ENCODE measurements at regions not wholly inside any gene's neighbourhood (a gene's known extent, or its start where the extent isn't known, plus 50 kb on each side); places are given as distances from the start of the nearest gene placed in this dataset.

DNA sequence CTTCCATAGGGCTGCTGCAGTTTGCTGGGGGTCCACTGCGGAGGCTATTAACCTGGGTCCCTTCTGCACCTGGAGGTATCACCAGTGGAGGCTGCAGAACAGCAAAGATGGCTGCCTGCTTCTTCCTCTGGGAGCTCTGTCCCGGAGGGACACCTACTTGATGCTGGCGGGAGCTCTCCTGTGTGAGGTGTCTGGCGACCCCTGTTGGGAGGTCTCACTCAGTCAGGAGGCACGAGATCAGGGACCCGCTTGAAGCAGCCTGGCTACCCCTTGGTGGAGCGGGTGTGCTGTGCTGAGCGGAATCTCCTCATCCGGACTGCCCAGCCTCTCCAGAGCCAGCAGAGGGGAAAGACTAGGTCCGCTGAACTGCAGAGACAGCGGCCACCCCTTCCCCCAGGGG is 56.0 kb upstream of the CTXND1 start:
- DNase-seq: no peak

DNA sequence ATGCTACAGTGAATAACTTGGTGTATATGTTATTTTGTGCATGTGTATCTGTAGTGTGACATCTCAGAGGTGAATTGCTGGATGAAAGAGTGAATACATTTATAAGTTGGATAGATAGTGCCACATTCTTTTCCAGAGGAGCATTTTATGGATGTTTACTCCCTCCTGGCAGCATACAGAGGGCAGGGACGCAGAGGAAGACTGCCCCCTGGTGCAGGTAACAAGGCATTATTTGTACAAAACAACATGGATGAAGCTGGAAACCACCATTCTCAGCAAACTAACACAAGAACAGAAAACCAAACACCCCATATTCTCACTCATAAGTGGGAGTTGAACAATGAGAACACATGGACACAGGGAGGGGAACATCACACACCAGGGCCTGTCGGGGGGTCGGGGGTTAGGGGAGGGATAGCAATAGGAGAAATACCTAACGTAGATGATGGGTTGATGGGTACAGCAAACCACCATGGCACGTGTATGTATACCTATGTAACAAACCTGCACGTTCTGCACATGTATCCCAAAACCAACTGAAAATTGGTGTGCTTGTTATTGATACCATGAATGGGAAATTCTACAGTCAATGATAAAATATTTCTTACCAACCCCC is 57.9 kb upstream of the CTXND1 start:
- peak in 2 of 58 donors; percentile 2 to 16 for DNase-seq

DNA sequence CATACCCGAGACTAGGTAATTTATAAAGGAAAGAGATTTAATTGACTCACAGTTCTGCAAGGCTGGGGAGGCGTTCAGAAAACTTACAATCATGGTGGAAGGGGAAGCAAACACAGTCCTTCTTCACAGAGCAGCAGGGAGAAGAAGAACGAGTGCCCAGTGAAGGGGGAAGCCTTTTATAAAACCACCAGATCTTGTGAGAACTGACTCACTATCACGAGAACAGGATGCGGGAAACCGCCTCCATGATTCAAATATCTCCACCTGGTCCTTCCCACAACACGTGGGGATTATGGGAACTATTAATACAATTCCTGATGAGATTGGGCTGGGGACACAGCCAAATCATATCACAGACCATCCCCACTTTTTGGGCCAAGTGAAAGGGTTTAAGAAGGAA is 58.8 kb upstream of the CTXND1 start:
- DNase-seq: no peak

DNA sequence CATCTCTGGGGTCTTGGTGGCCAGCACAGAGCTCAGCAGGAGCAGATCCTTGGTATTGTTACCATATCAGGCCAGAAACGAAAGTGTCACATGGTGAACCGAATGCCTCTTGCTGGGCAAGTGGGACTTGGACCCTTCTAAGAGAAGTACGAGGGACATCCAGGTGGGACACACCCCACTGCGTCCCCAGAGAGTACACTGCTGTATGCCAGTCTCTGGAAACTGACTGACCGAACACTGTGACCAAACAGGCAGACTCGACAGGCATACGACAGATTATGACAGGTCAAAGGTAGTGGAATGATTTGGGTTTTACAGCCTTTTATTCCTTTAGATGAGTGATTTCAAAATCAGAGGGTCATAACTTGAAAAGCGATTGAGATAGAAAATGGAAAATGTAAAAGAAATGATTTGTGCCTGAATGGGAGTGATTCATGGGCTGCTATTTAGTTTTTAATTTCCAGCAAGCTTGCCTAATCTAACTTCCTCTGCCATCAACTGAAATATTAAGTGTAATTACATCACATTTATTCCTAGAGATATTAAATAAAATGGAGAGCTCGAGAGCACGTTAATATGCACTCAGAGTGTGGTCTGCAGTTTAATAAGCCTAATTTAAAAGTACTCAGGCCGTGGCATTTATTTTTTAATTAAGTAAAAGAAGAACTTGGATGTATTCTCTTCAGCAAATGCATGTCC is 63.4 kb upstream of the CTXND1 start:
- DNase-seq: no peak

DNA sequence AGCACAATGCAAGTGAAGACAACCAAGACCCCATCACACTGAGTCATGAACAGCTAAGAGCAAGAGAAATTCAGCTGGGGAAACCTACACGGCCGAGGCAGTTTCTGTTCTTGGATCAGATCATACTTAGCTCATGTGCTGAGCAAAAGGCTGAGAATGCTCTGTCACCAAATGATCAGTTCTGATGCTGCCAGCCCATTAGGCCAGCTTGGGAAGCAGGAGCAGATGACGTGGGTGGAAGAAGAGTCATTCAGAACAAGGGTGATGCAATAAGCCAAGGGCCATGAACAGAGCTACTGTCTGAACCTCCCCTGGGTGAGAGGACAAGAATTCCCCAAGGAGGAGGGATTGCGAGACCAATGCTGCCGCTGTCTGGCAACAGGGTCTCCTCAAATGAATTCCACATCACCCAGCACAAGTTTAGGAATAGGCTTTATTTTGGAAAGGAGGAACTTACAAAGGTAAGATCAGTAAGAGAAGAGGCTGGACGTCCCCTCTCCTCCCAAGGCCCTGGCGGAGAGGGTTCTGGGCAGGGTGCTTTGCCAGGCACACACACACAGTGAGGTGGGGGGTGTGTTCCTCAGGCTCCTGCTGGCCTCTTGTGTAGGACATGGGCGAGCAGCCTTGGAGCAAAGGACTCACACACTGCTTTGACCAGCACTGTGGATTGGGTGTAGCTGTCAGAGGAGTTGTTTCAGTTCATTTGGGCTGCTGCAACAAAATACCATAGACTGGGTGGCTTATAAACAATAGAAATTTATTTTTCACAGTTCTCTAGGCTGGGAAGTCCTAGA is 65.6 kb upstream of the CTXND1 start:
- peak in 2 of 58 donors; percentile 34 to 37 for DNase-seq

DNA sequence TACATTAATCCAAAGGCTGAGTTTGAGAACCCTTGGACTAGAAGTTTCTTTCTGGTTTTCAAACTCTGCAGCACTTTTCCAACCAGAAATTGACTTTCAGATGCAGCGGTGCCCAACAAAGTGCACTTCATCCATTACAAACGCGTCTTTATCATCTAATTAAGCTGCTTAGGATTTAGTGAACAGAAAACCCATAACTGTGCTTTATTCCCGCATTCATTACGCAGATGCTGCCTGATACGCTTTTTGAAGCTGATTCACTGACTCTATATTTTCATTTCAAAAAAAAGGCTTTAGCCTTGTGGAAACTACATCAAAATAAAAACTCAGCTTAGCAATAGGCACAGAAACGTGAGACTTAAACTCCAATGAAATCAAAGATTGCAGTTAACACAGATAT is 69.8 kb upstream of the CTXND1 start:
- DNase-seq: no peak

DNA sequence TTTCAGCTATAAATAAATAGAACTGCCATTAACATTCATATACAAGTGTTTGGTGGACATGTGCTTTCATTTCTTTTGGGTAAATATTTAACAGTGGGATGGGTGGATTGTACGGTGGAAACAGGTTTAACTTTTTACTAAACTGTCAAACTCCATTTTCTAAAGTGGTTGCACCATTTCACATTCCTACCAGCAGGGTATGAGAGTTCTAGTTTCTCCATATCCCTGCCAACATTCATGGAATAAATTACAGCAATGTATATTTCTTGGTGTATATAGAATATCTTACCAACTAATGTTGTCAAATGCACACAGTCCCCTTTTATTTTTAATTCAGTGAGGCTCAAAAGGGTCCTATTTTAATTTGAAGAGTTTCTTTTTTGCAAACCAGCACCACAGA is 71.3 kb upstream of the CTXND1 start:
- DNase-seq: no peak

DNA sequence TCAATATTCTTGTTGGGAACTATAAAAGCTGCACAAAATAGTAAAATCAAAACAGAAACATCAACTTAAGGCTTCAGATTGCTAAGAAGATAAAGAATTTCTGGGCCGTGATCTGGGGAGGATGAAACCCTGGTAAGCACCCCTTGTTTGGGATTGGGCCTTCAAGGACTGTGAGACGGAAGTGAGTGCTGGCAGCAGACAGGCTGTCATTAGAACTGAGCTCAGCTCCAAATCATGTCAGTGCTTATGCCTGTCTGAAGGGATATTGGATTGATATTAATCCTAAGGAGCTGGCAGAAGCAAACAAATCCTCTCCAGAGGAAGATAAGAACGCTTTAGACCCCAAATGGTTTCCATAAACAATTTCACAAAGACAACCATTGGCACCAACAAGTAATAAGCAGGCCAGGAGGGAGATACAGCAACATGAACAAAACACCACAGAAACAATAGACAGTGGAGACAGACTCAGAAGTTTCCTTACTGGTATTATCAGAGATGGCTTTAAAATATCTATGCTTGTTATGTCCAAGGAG is 72.6 kb upstream of the CTXND1 start:
- no peak for DNase-seq

DNA sequence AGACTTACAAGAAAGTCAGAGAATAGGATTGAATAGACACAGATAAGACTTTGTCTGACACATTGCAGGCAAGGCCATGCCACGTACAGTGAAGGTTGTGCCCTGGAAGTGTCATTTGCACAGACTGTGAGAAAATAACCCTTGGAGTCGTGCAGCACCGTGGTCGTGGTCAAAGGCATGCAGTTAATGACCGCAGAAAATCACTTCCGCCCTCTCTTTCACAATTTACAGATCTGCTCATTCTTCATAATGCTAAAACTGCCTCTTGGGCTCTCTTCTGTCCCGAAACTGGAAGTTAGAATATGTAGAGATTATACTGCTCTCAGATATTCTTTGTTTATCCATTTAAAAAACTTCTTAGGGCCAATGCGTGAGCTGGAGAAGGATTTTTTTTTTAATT is 73.2 kb upstream of the CTXND1 start:
- no peak for DNase-seq

DNA sequence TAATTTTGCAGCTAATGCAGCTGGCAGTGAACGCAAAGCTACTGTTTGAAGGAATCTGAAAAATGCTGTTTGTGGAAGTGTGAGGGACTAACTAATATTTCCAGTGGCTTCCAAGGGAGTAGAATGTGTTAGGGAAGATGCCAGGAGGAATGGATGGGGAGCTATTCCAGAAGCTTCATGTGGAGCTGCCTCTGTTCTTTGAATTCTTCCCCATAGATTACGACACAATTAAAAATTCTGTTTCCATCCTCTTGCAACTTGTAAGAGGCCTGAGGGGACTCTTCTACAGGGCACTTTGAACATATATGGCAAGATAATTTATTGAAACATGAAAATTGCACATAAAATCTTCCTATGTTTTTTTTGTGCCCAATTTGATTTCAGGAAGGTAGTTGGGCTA is 74.3 kb upstream of the CTXND1 start:
- no peak for DNase-seq

DNA sequence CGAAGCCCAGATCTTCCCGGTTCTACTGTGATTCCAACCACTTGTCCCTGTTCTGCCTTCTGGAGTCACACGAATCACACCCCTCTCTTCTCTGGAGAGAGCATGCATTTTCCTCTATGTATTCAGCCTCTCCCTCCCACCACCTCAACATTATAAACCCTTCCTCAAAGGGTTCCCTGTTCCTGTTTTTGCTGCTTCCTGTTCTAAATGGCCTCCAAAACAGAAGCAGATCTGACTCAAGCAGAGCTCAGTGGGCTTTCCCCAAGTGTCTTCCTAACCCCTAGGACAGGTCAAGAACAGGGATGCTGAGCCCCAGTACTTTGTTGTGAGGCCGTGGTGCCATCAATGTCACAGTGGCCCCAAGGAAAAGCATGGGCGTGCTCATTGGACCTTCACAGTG is 75.7 kb upstream of the ARNT2 start:
- DNase-seq: no peak

DNA sequence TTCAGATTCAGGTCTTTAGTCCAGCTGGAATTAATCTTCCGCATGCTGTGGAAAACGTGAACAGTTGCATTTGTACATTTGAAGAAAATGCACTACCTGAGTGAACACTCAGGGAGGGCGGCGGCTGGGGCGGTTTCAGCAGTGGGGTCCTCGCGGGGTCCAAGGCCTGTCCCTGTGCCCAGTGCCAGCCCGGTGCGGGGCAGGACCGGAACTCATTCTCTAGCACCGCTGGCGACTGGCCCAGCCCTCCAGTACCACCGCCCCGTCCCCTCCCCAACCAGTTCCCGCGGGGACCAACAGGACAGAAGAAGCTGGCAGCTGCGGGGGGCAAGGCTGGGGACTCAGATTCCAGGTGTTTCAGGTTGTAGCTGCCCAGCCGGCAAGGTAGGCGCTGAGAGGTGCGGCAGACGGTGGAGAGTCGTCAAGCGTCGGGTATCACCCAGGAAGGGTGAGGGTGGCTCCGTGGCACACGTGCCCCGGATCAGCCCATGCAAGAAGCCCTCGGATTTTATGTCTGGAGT is 72.2 kb upstream of the ARNT2 start:
- no peak for DNase-seq

DNA sequence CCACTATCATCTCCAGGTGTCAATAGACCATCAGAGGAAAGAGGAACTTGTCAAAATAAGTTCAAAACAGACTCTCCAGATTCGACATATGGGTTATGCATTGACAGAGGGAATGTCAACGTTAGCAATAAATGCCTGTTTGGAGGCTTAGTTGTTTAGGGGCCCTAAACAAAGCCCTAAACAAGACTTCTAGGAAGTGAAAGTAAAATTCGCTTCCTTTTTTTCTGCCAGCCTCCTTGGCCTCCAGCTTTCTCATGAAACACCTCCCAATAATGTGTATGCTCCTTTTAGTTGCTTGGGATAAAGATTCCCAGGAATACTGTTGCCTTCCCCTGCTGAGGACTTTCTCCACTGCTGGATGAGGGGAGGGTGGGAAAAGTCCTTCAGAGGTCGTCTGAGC is 70.9 kb upstream of the ARNT2 start:
- no peak for DNase-seq

DNA sequence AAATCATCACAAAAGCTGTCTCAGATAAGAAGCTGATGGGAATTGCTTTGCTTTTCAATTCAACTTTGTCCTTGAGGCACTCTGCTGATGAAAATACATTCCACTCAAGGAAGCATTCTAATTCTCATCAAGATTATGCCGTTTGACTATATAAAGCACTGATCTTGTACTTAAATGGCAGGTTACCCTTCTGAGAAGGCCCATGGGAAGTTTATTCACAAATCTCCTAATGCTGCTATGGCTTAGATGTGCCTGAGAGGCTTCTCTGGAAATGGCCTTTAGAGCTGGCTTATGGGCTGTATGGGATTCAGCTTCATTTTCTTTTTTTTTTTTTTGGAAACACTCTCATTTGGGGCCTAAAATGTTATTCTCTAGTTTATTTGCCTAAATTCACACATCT is 69.7 kb upstream of the ARNT2 start:
- DNase-seq: no peak

DNA sequence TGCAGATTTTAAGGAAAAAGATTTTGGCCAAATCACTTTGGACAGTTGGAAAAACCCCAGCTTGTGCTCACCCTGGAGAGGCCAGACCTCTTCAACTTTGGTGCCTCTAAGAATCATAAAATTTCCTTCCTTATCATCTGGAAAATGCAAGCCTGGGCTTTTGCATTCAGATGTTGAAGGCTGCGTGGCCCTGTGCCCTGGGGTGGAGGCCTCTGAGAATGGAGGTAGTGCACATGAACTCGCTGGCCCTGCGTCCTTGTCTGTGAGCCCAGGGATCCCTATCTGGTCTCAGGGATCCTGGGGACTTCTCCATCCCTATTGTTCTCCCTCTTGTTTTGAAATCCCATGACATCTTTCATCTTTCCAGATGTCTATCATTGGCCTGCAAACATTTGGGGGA is 64.6 kb upstream of the ARNT2 start:
- no peak for DNase-seq

DNA sequence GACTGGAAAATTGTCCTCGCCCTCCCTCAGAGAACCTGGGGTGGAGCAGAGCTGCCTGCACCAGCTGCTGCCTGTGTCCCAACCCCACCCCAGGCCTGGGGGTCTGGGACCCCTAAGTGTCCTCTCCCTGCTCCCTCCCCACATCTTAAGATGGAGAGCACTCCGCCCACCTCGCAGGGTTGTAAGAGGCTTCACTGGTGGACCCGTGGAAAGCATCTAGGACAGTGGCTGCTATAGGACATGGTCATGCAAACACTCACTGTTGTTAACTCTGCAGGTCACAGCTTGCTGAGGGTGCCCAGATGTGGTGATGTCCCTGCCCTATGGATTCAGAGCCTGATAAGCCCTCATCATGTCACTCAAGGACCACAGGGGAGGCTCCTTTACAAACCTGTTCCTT is 62.0 kb upstream of the ARNT2 start:
- no peak for DNase-seq

DNA sequence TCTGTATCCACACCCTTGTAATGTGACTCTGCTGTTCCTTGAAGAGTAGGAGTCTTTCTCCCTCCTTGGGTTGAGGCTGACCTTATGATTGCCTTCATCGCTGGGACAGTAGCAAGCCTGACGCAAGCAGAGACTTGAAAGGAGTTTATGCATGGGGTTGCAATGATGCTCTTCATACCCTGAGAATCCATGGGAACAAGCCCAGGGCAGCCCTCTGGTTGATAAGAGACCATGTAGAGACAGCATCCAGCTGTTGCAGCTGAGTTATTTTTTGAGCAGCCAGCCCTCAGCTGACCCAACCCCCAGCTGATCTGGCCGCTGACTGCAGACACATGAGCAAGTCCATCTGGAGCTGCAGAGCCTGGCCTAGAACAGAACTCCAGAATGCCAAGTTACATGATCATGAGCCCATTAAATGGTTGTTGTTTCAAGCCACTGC is 60.6 kb upstream of the ARNT2 start:
- no peak for DNase-seq

DNA sequence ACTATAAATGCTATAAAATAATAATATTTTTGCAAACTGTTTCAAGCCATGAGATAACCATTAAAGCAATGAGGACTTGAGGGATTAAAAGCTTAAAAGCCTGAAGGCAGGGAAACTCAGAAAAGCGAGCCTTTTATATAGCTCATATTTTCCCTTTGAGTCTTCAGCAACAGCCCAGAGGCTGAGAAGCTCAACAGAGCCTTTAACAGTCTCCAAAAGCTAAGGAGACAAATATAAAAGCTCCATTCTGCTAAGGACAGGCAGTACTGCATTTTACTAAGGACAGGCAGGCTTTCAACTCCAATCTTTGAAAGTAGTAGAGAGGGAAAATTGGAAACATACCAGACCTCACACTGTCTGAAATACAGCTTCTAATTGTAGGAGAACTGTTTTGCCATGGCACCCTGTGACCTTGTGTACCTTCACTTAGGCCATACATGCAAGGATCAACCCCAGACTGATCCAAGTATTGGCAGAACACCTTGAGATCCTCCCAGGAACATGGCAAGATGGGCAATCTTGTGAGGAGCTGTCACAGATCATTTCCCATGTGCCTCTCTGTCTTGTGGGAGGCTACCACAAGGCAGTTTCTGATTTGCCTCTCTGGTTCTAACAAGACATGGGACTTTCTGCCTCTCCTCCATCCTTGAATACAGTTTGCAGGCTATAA is 53.1 kb upstream of the ARNT2 start:
- peak in 5 of 58 donors; percentile 7 to 55 (median 17) for DNase-seq
